Prostate gland (tissue), 2 donors: ENCODE measurements at regions not wholly inside any gene's neighbourhood (a gene's known extent, or its start where the extent isn't known, plus 50 kb on each side); places are given as distances from the start of the nearest gene placed in this dataset.

ENCODE experiments used
- DNase-seq: peaks from one replicate; pipeline ENCODE4 v3.0.0-alpha.2; 2019; ENCODE audit warnings: low spot score
- H3K27ac ChIP-seq, 2 donors: fragments of 200-600 bp; sonication (generic); 2 replicates each; pipeline ENCODE4 v1.5.1; 2017 to 2019
- H3K27me3 ChIP-seq: fragments of 200-600 bp; sonication (generic); replicated peaks from 2 replicates; pipeline ENCODE4 v1.5.1; 2019; ENCODE audit not compliant: insufficient read depth
- H3K36me3 ChIP-seq, 2 donors: fragments of 200-600 bp; sonication (generic); 1 replicate in 1 of 2; 2 replicates in 1 of 2; pipeline versions ENCODE4 v1.5.1 to v1.8.1; 2017 to 2019
- H3K4me1 ChIP-seq: fragments of 200-600 bp; sonication (generic); replicated peaks from 2 replicates; pipeline ENCODE4 v1.5.1; 2019
- H3K4me3 ChIP-seq, 2 donors: fragments of 200-600 bp; sonication (generic); 2 replicates each; pipeline ENCODE4 v1.5.1; 2017 to 2019
- H3K9me3 ChIP-seq: fragments of 200-600 bp; sonication (generic); 2 replicates; pipeline ENCODE4 v1.5.1; 2017
- CTCF ChIP-seq, 4 experiments: fragments of 200-600 bp in 2 of 4; fragments of 450-650 bp in 2 of 4; sonication (generic) in 2 of 4; IDR thresholded peaks; 1 replicate in 3 of 4; 2 replicates in 1 of 4; pipeline ENCODE4 v1.5.1; 2016 to 2019; ENCODE audit warnings: antibody characterized with exemption in 4 of 4, mild to moderate bottlenecking in 2 of 4, moderate library complexity in 2 of 4
- POLR2A ChIP-seq: fragments of 450-650 bp; IDR thresholded peaks from one replicate; pipeline ENCODE4 v1.6.1; 2016; ENCODE audit warnings: antibody characterized with exemption, mild to moderate bottlenecking
- POLR2AphosphoS5 ChIP-seq: sonication (generic); formaldehyde crosslinking; IDR thresholded peaks from one replicate; pipeline ENCODE4 v1.6.1; 2017; ENCODE audit warnings: antibody characterized with exemption
- WGBS: methylation state at CpG from one replicate; pipeline ENCODE4 v1.1.5; 2018; 5-methylcytosine and 5-hydroxymethylcytosine counted together
- intact Hi-C: fragments of 100-400 bp; cut with DNase I; formaldehyde crosslinking; loops from one replicate; pipeline ENCODE4 v1.14.2; 2022

GRCh38 chr1:194268839-194269238 lies 1082.4 kb upstream of the B3GALT2 start:
- Histone ChIP-seq H3K4me1 (no peaks in the 10 kb centered on the region), H3K27me3 (no peaks in the 10 kb centered on the region), H3K9me3 (no peaks in the 10 kb centered on the region), H3K27ac (no peak overlapping the region), H3K36me3 (no peaks in the 10 kb centered on the region), H3K4me3 (no peak overlapping the region)
- TF ChIP-seq CTCF (IDR thresholded peaks at IDR 0.05) (no peak), POLR2A (no peak), POLR2AphosphoS5 (no peak)
- no peak for DNase-seq
- intact Hi-C loops = no loop called here

- no peak for DNase-seq
- H3K4me3 ChIP-seq = no peak overlapping the region
- H3K4me1 ChIP-seq = no peaks in the 10 kb centered on the region
- 31% methylated on average over 2 of the region's 2 CpGs for WGBS
- H3K9me3 ChIP-seq = no peaks in the 10 kb centered on the region
- no peak for TF ChIP-seq CTCF (IDR thresholded peaks at IDR 0.05)
- no peaks in the 10 kb centered on the region for H3K27me3 ChIP-seq
- H3K36me3 ChIP-seq = no peaks in the 10 kb centered on the region
- intact Hi-C loops = no loop called here
- no peak overlapping the region for H3K27ac ChIP-seq
Observed at GRCh38 chr1:194267021-194267420, 1080.6 kb upstream of the B3GALT2 start.

- no peak for DNase-seq
- Histone ChIP-seq H3K4me3 (no peak overlapping the region), H3K27me3 (no peaks in the 10 kb centered on the region), H3K4me1 (no peaks in the 10 kb centered on the region), H3K27ac (no peak overlapping the region), H3K36me3 (no peaks in the 10 kb centered on the region), H3K9me3 (no peaks in the 10 kb centered on the region)
- 57% methylated on average over 2 of the region's 2 CpGs for WGBS
- TF ChIP-seq POLR2A = no peak
- TF ChIP-seq POLR2AphosphoS5 = no peak
- intact Hi-C loops = no loop called here
Observed at GRCh38 chr1:194256010-194256409, 1069.6 kb upstream of the B3GALT2 start.

- no peak for DNase-seq
Observed at GRCh38 chr1:194252199-194252598, 1065.8 kb upstream of the B3GALT2 start.

GRCh38 chr1:194241215-194241614 lies 1054.8 kb upstream of the B3GALT2 start:
- no peak overlapping the region for H3K27ac ChIP-seq
- H3K36me3 ChIP-seq = no peaks in the 10 kb centered on the region
- no peak for DNase-seq
- WGBS = 82% methylated on average over 1 of the region's 1 CpG
- TF ChIP-seq POLR2AphosphoS5 = no peak
- TF ChIP-seq POLR2A = no peak
- no peak for TF ChIP-seq CTCF (IDR thresholded peaks at IDR 0.05)
- intact Hi-C loops = no loop called here
- no peak overlapping the region for H3K4me3 ChIP-seq
- H3K9me3 ChIP-seq = no peaks in the 10 kb centered on the region
- no peaks in the 10 kb centered on the region for H3K27me3 ChIP-seq
- no peaks in the 10 kb centered on the region for H3K4me1 ChIP-seq

More at GRCh38 chr1:194252199-194252598, 1065.8 kb upstream of the B3GALT2 start:
- Histone ChIP-seq H3K4me1 (no peaks in the 10 kb centered on the region), H3K4me3 (no peak overlapping the region), H3K27me3 (no peaks in the 10 kb centered on the region), H3K9me3 (no peaks in the 10 kb centered on the region), H3K27ac (no peak overlapping the region), H3K36me3 (no peaks in the 10 kb centered on the region)
- intact Hi-C loops = no loop called here
- TF ChIP-seq CTCF (IDR thresholded peaks at IDR 0.05) (no peak), POLR2A (no peak), POLR2AphosphoS5 (no peak)
- WGBS = 64% methylated on average over 1 of the region's 1 CpG
